ENCODE measurements at regions not wholly inside any gene's neighbourhood (a gene's known extent, or its start where the extent isn't known, plus 50 kb on each side); places are given as distances from the start of the nearest gene placed in this dataset.

GRCh38 chr7:32142649-32143048, 72.4 kb upstream of the PDE1C start:
- no peak overlapping the region for H3K4me3 ChIP-seq
- no peaks in the 10 kb centered on the region for H3K27me3 ChIP-seq
- no peaks in the 10 kb centered on the region for H3K4me1 ChIP-seq
- H3K27ac ChIP-seq = no peak overlapping the region
- DNase-seq (ENCODE audit: low spot score in 2 of 2) = no peak
- WGBS = 75% methylated on average over 3 of the region's 3 CpGs
- no peaks in the 10 kb centered on the region for H3K36me3 ChIP-seq
- TF ChIP-seq POLR2A (IDR thresholded peaks at IDR 0.05) (no peak), CTCF (IDR thresholded peaks at IDR 0.05) (no peak), EP300 (IDR thresholded peaks at IDR 0.05) (no peak), POLR2AphosphoS5 (IDR thresholded peaks at IDR 0.05) (no peak)
- no peaks in the 10 kb centered on the region for H3K9me3 ChIP-seq

GRCh38 chr7:32140210-32140939, 70.2 kb upstream of the PDE1C start:
- 71% methylated on average over 5 of the region's 5 CpGs for WGBS
- no peaks in the 10 kb centered on the region for H3K9me3 ChIP-seq
- H3K4me3 ChIP-seq = no peak overlapping the region
- no peaks in the 10 kb centered on the region for H3K27me3 ChIP-seq
- H3K27ac ChIP-seq = no peak overlapping the region
- no peaks in the 10 kb centered on the region for H3K4me1 ChIP-seq
- H3K36me3 ChIP-seq = no peaks in the 10 kb centered on the region
- TF ChIP-seq POLR2AphosphoS5 (IDR thresholded peaks at IDR 0.05) (no peak), CTCF (IDR thresholded peaks at IDR 0.05) (no peak), EP300 (IDR thresholded peaks at IDR 0.05) (no peak), POLR2A (IDR thresholded peaks at IDR 0.05) (no peak)
- DNase-seq (ENCODE audit: low spot score in 2 of 2) = no peak

- no peak for TF ChIP-seq POLR2A (IDR thresholded peaks at IDR 0.05)
- TF ChIP-seq EP300 (IDR thresholded peaks at IDR 0.05) = no peak
- TF ChIP-seq POLR2AphosphoS5 (IDR thresholded peaks at IDR 0.05) = no peak
- TF ChIP-seq CTCF (IDR thresholded peaks at IDR 0.05) = no peak
- 74% methylated on average over 2 of the region's 2 CpGs for WGBS
- H3K27ac ChIP-seq = no peak overlapping the region
- no peaks in the 10 kb centered on the region for H3K4me1 ChIP-seq
- no peaks in the 10 kb centered on the region for H3K27me3 ChIP-seq
- H3K36me3 ChIP-seq = no peaks in the 10 kb centered on the region
- no peak overlapping the region for H3K4me3 ChIP-seq
- no peak for DNase-seq (ENCODE audit: low spot score in 2 of 2)
- H3K9me3 ChIP-seq = no peaks in the 10 kb centered on the region
These were observed 66.9 kb upstream of the PDE1C start for GRCh38 chr7:32137059-32137458.

GRCh38 chr7:32131091-32131490, 60.9 kb upstream of the PDE1C start:
- no peak for TF ChIP-seq POLR2AphosphoS5 (IDR thresholded peaks at IDR 0.05)
- TF ChIP-seq CTCF (IDR thresholded peaks at IDR 0.05) = no peak
- TF ChIP-seq POLR2A (IDR thresholded peaks at IDR 0.05) = no peak
- TF ChIP-seq EP300 (IDR thresholded peaks at IDR 0.05) = no peak
- Histone ChIP-seq H3K36me3 (no peaks in the 10 kb centered on the region), H3K9me3 (no peaks in the 10 kb centered on the region), H3K27ac (no peak overlapping the region), H3K4me1 (no peaks in the 10 kb centered on the region), H3K4me3 (no peak overlapping the region), H3K27me3 (no peaks in the 10 kb centered on the region)
- DNase-seq (ENCODE audit: low spot score in 2 of 2) = no peak
- WGBS = 9% methylated on average over 1 of the region's 1 CpG

- WGBS = 43% methylated on average over 1 of the region's 1 CpG
- Histone ChIP-seq H3K4me3 (no peak overlapping the region), H3K27ac (no peak overlapping the region), H3K9me3 (no peaks in the 10 kb centered on the region), H3K36me3 (no peaks in the 10 kb centered on the region), H3K4me1 (no peaks in the 10 kb centered on the region), H3K27me3 (no peaks in the 10 kb centered on the region)
- TF ChIP-seq POLR2A (IDR thresholded peaks at IDR 0.05) (no peak), EP300 (IDR thresholded peaks at IDR 0.05) (no peak), POLR2AphosphoS5 (IDR thresholded peaks at IDR 0.05) (no peak), CTCF (IDR thresholded peaks at IDR 0.05) (no peak)
- DNase-seq (ENCODE audit: low spot score in 2 of 2) = no peak
These were observed 56.6 kb upstream of the PDE1C start for GRCh38 chr7:32126843-32127242.

Measured in suprapubic skin (tissue), 4 donors.